HEK293 (cell line): ENCODE measurements at regions not wholly inside any gene's neighbourhood (a gene's known extent, or its start where the extent isn't known, plus 50 kb on each side); places are given as distances from the start of the nearest gene placed in this dataset.
"Not testable (repeated sequence)": the region's sequence is repeated elsewhere in the genome, so short reads cannot be mapped to it uniquely, and the experiment has no call there.

ENCODE experiments used
- CTCF ChIA-PET: fragments of 350-600 bp; formaldehyde crosslinking; extraction: SDS; loops from one replicate; lab custom pipeline; 2021; ENCODE audit warnings: antibody characterized with exemption; lab: Yijun Ruan, JAX
- POLR2A ChIA-PET: fragments of 300-600 bp; formaldehyde crosslinking; extraction: SDS; loops from one replicate; lab custom pipeline; 2020; ENCODE audit warnings: antibody characterized with exemption, inconsistent platforms; lab: Yijun Ruan, JAX
- H3K27ac ChIP-seq: fragments of 200-500 bp; sonication (Bioruptor generic); 2 replicates; pipeline ENCODE4 v1.5.1; 2014; ENCODE audit warnings: low read depth, low read length, control low read depth, inconsistent platforms; ENCODE audit errors: extremely low read depth
- H3K36me3 ChIP-seq, 2 experiments: fragments of 200-500 bp in 1 of 2; sonication (Bioruptor generic) in 1 of 2; 1 replicate in 1 of 2; 2 replicates in 1 of 2; pipeline ENCODE4 v1.5.1; 2014 to 2017; ENCODE audit warnings: inconsistent platforms in 2 of 2, low read length in 2 of 2; ENCODE audit not compliant: control insufficient read depth in 2 of 2, insufficient read depth in 1 of 2
- H3K4me1 ChIP-seq: fragments of 200-500 bp; sonication (Bioruptor generic); 2 replicates; pipeline ENCODE4 v1.5.1; 2014; ENCODE audit warnings: mild to moderate bottlenecking, low read length, inconsistent platforms; ENCODE audit not compliant: control insufficient read depth, insufficient read depth
- H3K4me3 ChIP-seq: 2 replicates; pipeline ENCODE4 v1.5.1; 2011; ENCODE audit warnings: low read depth, mild to moderate bottlenecking, control low read depth, low read length, moderate library complexity
- H3K9me3 ChIP-seq: fragments of 200-500 bp; sonication (Bioruptor generic); 2 replicates; pipeline ENCODE4 v1.5.1; 2014; ENCODE audit warnings: low read depth, low read length, inconsistent platforms; ENCODE audit not compliant: control insufficient read depth, insufficient read depth
- BCL6B ChIP-seq: fragments of 450-650 bp; formaldehyde crosslinking; IDR thresholded peaks from 2 replicates; pipeline ENCODE4 v1.5.1; 2017; ENCODE audit warnings: missing biosample characterization, missing genetic modification characterization
- CTCF ChIP-seq: fragments of 450-650 bp; formaldehyde crosslinking; IDR thresholded peaks from 2 replicates; pipeline ENCODE4 v1.5.1; 2016; ENCODE audit warnings: missing biosample characterization, missing genetic modification characterization
- GLIS1 ChIP-seq: fragments of 450-650 bp; formaldehyde crosslinking; IDR thresholded peaks from 2 replicates; pipeline ENCODE4 v1.5.1; 2016; ENCODE audit warnings: missing biosample characterization, missing genetic modification characterization
- KLF1 ChIP-seq: fragments of 450-650 bp; formaldehyde crosslinking; IDR thresholded peaks from 2 replicates; pipeline ENCODE4 v1.5.1; 2016; ENCODE audit warnings: missing biosample characterization, missing genetic modification characterization
- PRDM6 ChIP-seq: fragments of 450-650 bp; formaldehyde crosslinking; IDR thresholded peaks from 2 replicates; pipeline ENCODE4 v1.5.1; 2017; ENCODE audit warnings: missing biosample characterization, missing genetic modification characterization
- YY2 ChIP-seq: fragments of 450-650 bp; formaldehyde crosslinking; IDR thresholded peaks from 2 replicates; pipeline ENCODE4 v1.5.1; 2016; ENCODE audit warnings: missing biosample characterization, missing genetic modification characterization
- ZNF114 ChIP-seq: fragments of 450-650 bp; formaldehyde crosslinking; IDR thresholded peaks from 2 replicates; pipeline ENCODE4 v1.5.0; 2017; ENCODE audit warnings: missing biosample characterization, missing genetic modification characterization
- ZNF214 ChIP-seq: fragments of 450-650 bp; formaldehyde crosslinking; IDR thresholded peaks from 2 replicates; pipeline ENCODE4 v1.5.1; 2017; ENCODE audit warnings: missing biosample characterization, mild to moderate bottlenecking, missing genetic modification characterization, borderline replicate concordance
- ZNF274 ChIP-seq, 2 experiments: fragments of 200-500 bp in 1 of 2; fragments of 450-650 bp in 1 of 2; sonication (Bioruptor generic) in 1 of 2; formaldehyde crosslinking in 1 of 2; IDR thresholded peaks; 2 replicates each; pipeline versions ENCODE4 v1.5.1 to v1.6.1; 2014 to 2016; ENCODE audit warnings: borderline replicate concordance in 1 of 2, inconsistent platforms in 1 of 2, low read length in 1 of 2, missing biosample characterization in 1 of 2, missing genetic modification characterization in 1 of 2
- ZNF423 ChIP-seq: fragments of 450-650 bp; formaldehyde crosslinking; IDR thresholded peaks from 2 replicates; pipeline ENCODE4 v1.5.1; 2016; ENCODE audit warnings: missing biosample characterization, missing genetic modification characterization
- ZNF513 ChIP-seq: fragments of 450-650 bp; IDR thresholded peaks from 2 replicates; pipeline ENCODE4 v1.5.1; 2018; ENCODE audit warnings: missing biosample characterization, missing genetic modification characterization
- ZNF561 ChIP-seq: fragments of 450-650 bp; IDR thresholded peaks from 2 replicates; pipeline ENCODE4 v1.5.1; 2018; ENCODE audit warnings: missing biosample characterization, missing genetic modification characterization, borderline replicate concordance
- ZNF768 ChIP-seq: fragments of 450-650 bp; formaldehyde crosslinking; IDR thresholded peaks from 2 replicates; pipeline ENCODE4 v1.5.1; 2018; ENCODE audit warnings: missing biosample characterization, mild to moderate bottlenecking, missing genetic modification characterization
- ZSCAN30 ChIP-seq: fragments of 450-650 bp; IDR thresholded peaks from 2 replicates; pipeline ENCODE4 v1.5.1; 2018; ENCODE audit warnings: missing biosample characterization, mild to moderate bottlenecking, missing genetic modification characterization, moderate library complexity
- TF ChIP-seq, protein P1 (sequence below): fragments of 450-650 bp; formaldehyde crosslinking; conservative IDR thresholded peaks from 2 replicates; pipeline ENCODE4 v1.5.1; 2016; ENCODE audit warnings: low read depth, missing biosample characterization, missing genetic modification characterization

DNA sequence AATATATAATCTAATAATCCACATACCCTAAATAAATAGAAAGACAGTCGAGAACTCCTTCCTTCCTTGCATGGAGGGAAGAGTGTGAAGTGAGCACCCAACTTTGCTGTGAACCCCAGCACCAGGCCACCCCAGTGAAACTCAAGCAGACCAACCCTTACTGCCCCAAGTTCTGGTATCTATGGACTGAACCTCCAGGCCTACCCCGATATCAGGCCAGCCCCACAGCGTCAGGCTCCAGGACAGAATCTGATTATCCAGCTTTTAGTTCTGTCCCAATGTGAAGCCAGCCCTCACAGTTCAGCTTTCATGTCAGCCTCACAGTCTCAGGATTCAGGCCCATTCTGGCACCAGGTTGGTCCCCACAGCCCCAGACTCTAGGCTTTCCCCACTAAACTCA, 1617.2 kb upstream of the AGA start:
- ChIA-PET CTCF (no interaction called here), POLR2A (no interaction called here)
- no peaks in the 10 kb centered on the region for H3K9me3 ChIP-seq
- no peaks in the 10 kb centered on the region for H3K4me1 ChIP-seq
- no peak overlapping the region for H3K27ac ChIP-seq
- H3K4me3 ChIP-seq: no peak overlapping the region
- no peak for TF ChIP-seq YY2 (tag by site-specific recombination)
- TF ChIP-seq, all 188 proteins: peak for 0
- no peaks in the 10 kb centered on the region for H3K36me3 ChIP-seq

DNA sequence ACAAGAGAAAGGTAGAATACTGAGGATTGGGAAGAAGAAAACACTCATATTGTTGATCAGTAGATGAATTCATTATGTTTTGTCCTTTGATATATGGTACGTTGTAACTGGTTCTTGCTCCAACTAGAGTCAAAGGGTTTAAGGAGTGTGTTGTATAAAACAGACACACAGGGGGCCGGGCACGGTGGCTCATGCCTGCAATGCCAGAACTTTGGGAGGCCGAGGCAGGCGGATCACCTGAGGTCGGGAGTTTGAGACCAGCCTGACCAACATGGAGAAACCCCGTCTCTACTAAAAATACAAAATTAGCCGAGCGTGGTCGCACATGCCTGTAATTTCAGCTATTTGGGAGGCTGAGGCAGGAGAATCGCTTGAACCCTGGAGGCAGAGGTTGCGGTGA, 1624.0 kb upstream of the AGA start:
- POLR2A ChIA-PET, CTCF ChIA-PET: not testable (repeated sequence)

GRCh38 chr4:179071131-179071530, 1628.9 kb upstream of the AGA start:
- CTCF ChIA-PET: no interaction called here
- no peaks in the 10 kb centered on the region for H3K36me3 ChIP-seq
- no peak overlapping the region for H3K27ac ChIP-seq
- no peaks in the 10 kb centered on the region for H3K4me1 ChIP-seq
- no peaks in the 10 kb centered on the region for H3K9me3 ChIP-seq
- TF ChIP-seq ZNF274 (IDR thresholded peaks at IDR 0.05; ENCODE audit: low read length) (no peak), ZNF274 (tag by site-specific recombination; IDR thresholded peaks at IDR 0.05; ENCODE audit: borderline replicate concordance) (no peak), ZNF768 (tag by site-specific recombination) (no peak), KLF1 (tag by site-specific recombination) (no peak), CTCF (no peak)
- TF ChIP-seq, protein P1, sequence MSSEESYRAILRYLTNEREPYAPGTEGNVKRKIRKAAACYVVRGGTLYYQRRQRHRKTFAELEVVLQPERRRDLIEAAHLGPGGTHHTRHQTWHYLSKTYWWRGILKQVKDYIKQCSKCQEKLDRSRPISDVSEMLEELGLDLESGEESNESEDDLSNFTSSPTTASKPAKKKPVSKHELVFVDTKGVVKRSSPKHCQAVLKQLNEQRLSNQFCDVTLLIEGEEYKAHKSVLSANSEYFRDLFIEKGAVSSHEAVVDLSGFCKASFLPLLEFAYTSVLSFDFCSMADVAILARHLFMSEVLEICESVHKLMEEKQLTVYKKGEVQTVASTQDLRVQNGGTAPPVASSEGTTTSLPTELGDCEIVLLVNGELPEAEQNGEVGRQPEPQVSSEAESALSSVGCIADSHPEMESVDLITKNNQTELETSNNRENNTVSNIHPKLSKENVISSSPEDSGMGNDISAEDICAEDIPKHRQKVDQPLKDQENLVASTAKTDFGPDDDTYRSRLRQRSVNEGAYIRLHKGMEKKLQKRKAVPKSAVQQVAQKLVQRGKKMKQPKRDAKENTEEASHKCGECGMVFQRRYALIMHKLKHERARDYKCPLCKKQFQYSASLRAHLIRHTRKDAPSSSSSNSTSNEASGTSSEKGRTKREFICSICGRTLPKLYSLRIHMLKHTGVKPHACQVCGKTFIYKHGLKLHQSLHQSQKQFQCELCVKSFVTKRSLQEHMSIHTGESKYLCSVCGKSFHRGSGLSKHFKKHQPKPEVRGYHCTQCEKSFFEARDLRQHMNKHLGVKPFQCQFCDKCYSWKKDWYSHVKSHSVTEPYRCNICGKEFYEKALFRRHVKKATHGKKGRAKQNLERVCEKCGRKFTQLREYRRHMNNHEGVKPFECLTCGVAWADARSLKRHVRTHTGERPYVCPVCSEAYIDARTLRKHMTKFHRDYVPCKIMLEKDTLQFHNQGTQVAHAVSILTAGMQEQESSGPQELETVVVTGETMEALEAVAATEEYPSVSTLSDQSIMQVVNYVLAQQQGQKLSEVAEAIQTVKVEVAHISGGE (tag by site-specific recombination): no peak
- POLR2A ChIA-PET: no interaction called here
- H3K4me3 ChIP-seq: no peak overlapping the region

More for the DNA sequence above, 1624.0 kb upstream of the AGA start:
- H3K9me3 ChIP-seq, H3K4me3 ChIP-seq, H3K36me3 ChIP-seq, H3K27ac ChIP-seq, H3K4me1 ChIP-seq: not testable (repeated sequence)

DNA sequence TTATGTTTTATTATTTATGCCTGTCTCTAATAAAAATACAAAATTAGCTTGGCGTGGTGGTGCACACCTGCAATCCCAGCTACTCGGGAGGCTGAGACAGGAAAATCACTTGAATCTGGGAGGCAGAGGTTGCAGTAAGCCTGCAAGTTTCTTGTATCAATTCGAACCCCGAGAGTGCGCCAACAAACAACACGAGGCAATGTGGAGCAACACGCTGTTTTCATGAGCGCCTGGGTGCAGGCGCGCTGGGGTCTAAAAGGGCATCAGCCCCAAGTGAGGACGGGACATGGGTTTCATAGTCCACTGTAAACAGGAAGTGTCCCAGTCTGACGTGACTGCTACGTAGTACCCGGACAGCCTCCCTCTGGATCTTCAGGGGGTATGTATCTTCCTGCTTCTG, 1634.6 kb upstream of the AGA start:
- POLR2A ChIA-PET: no interaction called here
- CTCF ChIA-PET: no interaction called here
- TF ChIP-seq ZNF423 (tag by site-specific recombination): no peak
- no peak for TF ChIP-seq ZSCAN30 (tag by site-specific recombination)
- no peak for TF ChIP-seq GLIS1 (tag by site-specific recombination)
- TF ChIP-seq ZNF561 (tag by site-specific recombination): no peak
- no peak for TF ChIP-seq ZNF214 (tag by site-specific recombination)
- no peak for TF ChIP-seq PRDM6 (tag by site-specific recombination)
- TF ChIP-seq BCL6B (tag by site-specific recombination): no peak
- TF ChIP-seq ZNF768 (tag by site-specific recombination): no peak
- no peak for TF ChIP-seq ZNF114 (tag by site-specific recombination)
- no peak for TF ChIP-seq ZNF513 (tag by site-specific recombination)

More for the DNA sequence above, 1634.6 kb upstream of the AGA start:
- Histone ChIP-seq H3K36me3 (no peaks in the 10 kb centered on the region), H3K27ac (no peak overlapping the region), H3K9me3 (no peaks in the 10 kb centered on the region), H3K4me1 (no peaks in the 10 kb centered on the region), H3K4me3 (no peak overlapping the region)
